H7 (cell line): ENCODE measurements at regions not wholly inside any gene's neighbourhood (a gene's known extent, or its start where the extent isn't known, plus 50 kb on each side); places are given as distances from the start of the nearest gene placed in this dataset.

Source experiments
- DNase-seq: peaks from one replicate; pipeline ENCODE4 v3.0.0; 2012
- H3K27me3 ChIP-seq: 2 replicates; pipeline ENCODE4 v1.6.0; 2011; ENCODE audit warnings: mild to moderate bottlenecking, low read length; ENCODE audit not compliant: control insufficient read depth, insufficient read depth
- H3K36me3 ChIP-seq: replicated peaks from 2 replicates; pipeline ENCODE4 v1.5.1; 2011; ENCODE audit warnings: low read length; ENCODE audit not compliant: control insufficient read depth, insufficient read depth
- H3K4me3 ChIP-seq: 2 replicates; pipeline ENCODE4 v1.5.1; 2011; ENCODE audit warnings: low read depth, mild to moderate bottlenecking, control low read depth, low read length, moderate library complexity; ENCODE audit not compliant: insufficient read depth

- Histone ChIP-seq H3K27me3 (no peaks in the 10 kb centered on the region), H3K4me3 (no peak overlapping the region), H3K36me3 (no peaks in the 10 kb centered on the region)
- DNase-seq: no peak
These were observed 54.0 kb upstream of the KCNJ15 start for GRCh38 chr21:38202811-38203210.

DNA sequence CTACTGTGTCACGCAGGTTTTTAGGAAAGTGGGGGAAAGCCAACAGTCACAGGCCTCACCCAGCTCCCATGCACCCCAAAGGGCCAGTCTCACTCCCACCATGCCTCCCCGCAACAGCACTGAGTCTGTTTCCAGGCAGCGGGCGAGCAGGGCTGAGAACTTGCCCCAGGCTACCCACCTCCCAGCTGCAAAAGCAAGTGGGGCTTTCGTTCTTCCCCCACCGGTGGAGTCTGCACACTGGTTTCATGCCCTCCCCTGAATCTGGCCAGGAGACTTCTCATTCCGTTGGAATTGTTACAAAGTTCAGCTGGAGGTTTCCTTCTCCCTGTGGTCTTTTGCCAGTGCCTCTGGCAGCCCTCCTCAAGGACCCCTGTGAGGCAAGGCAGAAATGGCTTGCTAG is 53.6 kb upstream of the KCNJ15 start:
- Histone ChIP-seq H3K36me3 (no peaks in the 10 kb centered on the region), H3K27me3 (no peaks in the 10 kb centered on the region), H3K4me3 (no peak overlapping the region)
- DNase-seq: no peak

- H3K27me3 ChIP-seq: no peaks in the 10 kb centered on the region
- H3K4me3 ChIP-seq: no peak overlapping the region
- DNase-seq: peak; percentile 17
- no peaks in the 10 kb centered on the region for H3K36me3 ChIP-seq
These were observed 50.9 kb upstream of the KCNJ15 start for GRCh38 chr21:38205940-38206339.

DNA sequence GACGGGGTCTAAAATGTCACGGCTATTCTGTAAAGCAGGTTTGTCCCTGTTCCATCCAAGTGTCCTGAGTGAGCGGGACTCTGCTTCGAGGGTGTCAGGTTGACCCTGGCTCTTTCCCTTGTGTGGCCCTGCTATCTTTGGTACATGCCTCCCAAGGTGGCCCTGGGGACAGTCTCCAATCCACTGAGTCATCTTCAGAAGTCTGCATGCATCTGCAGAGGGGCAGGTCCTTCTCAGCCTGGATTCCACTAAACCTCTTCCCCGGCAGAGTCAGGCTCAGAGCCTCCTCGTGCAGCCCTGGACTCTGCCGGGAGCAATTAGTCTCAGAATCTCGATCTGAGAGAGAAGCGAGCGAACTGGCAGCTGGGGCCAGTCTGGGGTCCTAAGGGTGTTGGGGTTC is 50.1 kb upstream of the KCNJ15 start:
- no peak for DNase-seq
- no peaks in the 10 kb centered on the region for H3K27me3 ChIP-seq

More for the DNA sequence above, 50.1 kb upstream of the KCNJ15 start:
- Histone ChIP-seq H3K4me3 (no peak overlapping the region), H3K36me3 (no peaks in the 10 kb centered on the region)
